ENCODE measurements at regions not wholly inside any gene's neighbourhood (a gene's known extent, or its start where the extent isn't known, plus 50 kb on each side); places are given as distances from the start of the nearest gene placed in this dataset.

DNA sequence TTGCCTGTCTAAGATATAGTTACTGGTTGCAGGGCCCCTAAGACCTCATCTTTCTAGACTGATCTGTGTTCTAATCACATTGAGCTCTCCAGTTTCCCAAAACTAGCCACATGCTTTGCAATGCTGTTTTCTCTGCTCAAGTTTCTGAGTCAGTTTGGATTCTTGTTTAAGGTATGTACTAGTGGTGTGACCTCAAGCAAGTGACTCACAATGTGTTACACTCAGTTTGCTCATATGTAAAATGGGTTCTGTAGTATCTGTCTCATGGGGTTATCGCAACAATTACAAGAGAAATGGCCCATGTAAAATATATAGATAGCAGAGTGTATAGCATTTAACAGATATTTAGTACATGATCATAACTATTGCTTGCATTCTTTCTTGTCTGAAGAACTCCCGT is 153.1 kb upstream of the ELL2 start:
- Histone ChIP-seq H3K27ac (no peak overlapping the region), H3K36me3 (no peaks in the 10 kb centered on the region), H3K4me1 (no peaks in the 10 kb centered on the region), H3K27me3 (no peaks in the 10 kb centered on the region), H3K4me3 (no peak overlapping the region), H3K9me3 (no peaks in the 10 kb centered on the region)
- WGBS, 2 donors: 77 to 85% methylated on average over 2 of the region's 2 CpGs
- TF ChIP-seq EP300 (IDR thresholded peaks at IDR 0.05): no peak
- TF ChIP-seq CTCF (IDR thresholded peaks at IDR 0.05): no peak
- no peak for TF ChIP-seq POLR2A (IDR thresholded peaks at IDR 0.05)
- DNase-seq (ENCODE audit: low spot score in 2 of 2): no peak

GRCh38 chr5:96113170-96113939 is 151.7 kb upstream of the ELL2 start:
- Histone ChIP-seq H3K36me3 (no peaks in the 10 kb centered on the region), H3K27me3 (no peaks in the 10 kb centered on the region), H3K4me3 (no peak overlapping the region), H3K9me3 (no peaks in the 10 kb centered on the region), H3K4me1 (no peaks in the 10 kb centered on the region), H3K27ac (no peak overlapping the region)
- WGBS, 2 donors: 83 to 91% methylated on average over 2 of the region's 2 CpGs
- no peak for TF ChIP-seq POLR2A (IDR thresholded peaks at IDR 0.05)
- no peak for TF ChIP-seq CTCF (IDR thresholded peaks at IDR 0.05)
- no peak for TF ChIP-seq EP300 (IDR thresholded peaks at IDR 0.05)
- DNase-seq (ENCODE audit: low spot score in 2 of 2): no peak

GRCh38 chr5:96112703-96113102 is 151.1 kb upstream of the ELL2 start:
- H3K4me3 ChIP-seq: no peak overlapping the region
- no peaks in the 10 kb centered on the region for H3K4me1 ChIP-seq
- H3K27ac ChIP-seq: no peak overlapping the region
- no peaks in the 10 kb centered on the region for H3K36me3 ChIP-seq
- WGBS, 2 donors: 92 to 93% methylated on average over 2 of the region's 2 CpGs
- no peak for TF ChIP-seq CTCF (IDR thresholded peaks at IDR 0.05)
- TF ChIP-seq EP300 (IDR thresholded peaks at IDR 0.05): no peak
- TF ChIP-seq POLR2A (IDR thresholded peaks at IDR 0.05): no peak
- H3K9me3 ChIP-seq: no peaks in the 10 kb centered on the region
- DNase-seq (ENCODE audit: low spot score in 2 of 2): no peak
- no peaks in the 10 kb centered on the region for H3K27me3 ChIP-seq

- TF ChIP-seq POLR2A (IDR thresholded peaks at IDR 0.05) (no peak), EP300 (IDR thresholded peaks at IDR 0.05) (no peak), CTCF (IDR thresholded peaks at IDR 0.05) (no peak)
- H3K4me1 ChIP-seq: no peaks in the 10 kb centered on the region
- no peak overlapping the region for H3K27ac ChIP-seq
- no peaks in the 10 kb centered on the region for H3K27me3 ChIP-seq
- WGBS, 2 donors: 74 to 79% methylated on average over 1 of the region's 1 CpG
- no peaks in the 10 kb centered on the region for H3K9me3 ChIP-seq
- H3K36me3 ChIP-seq: no peaks in the 10 kb centered on the region
- DNase-seq (ENCODE audit: low spot score in 2 of 2): no peak
- H3K4me3 ChIP-seq: no peak overlapping the region
Observed at GRCh38 chr5:96112123-96112670, 150.5 kb upstream of the ELL2 start.

DNA sequence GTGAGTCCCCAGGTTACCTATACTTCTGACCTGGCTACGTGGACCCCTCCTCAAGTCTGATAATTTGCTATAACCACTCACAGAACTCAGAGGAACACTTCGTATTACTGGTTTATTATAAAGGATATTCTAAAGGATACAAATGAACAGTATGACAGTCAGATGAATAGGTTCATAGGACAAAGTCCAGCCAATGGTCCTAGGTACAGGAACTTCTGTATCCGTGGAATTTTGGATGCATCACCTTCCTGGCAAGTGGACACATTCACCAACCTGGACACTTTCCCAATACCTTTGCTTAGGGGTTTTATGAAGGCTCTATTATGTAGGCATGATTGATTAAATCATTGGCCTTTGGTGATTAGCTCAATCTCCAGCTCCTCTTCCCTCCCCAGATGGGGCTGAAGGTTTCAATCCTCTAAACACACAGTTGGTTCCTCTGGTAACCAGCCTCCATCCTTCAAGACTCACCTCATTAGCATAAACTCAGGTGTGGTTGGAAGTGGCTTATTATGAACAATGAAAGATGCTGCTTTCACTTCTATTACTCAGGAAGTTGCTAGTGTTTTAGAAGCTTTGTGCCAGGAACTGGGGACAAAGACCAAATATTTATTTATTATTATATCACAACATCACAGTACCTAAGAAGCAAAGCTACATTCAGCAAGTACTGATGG is 149.6 kb upstream of the ELL2 start:
- Histone ChIP-seq H3K27ac (no peak overlapping the region), H3K27me3 (no peaks in the 10 kb centered on the region), H3K9me3 (no peaks in the 10 kb centered on the region), H3K4me3 (no peak overlapping the region), H3K36me3 (no peaks in the 10 kb centered on the region), H3K4me1 (no peaks in the 10 kb centered on the region)
- 87 to 92% methylated on average over 3 of the region's 3 CpGs for WGBS, 2 donors
- TF ChIP-seq EP300 (IDR thresholded peaks at IDR 0.05) (no peak), POLR2A (IDR thresholded peaks at IDR 0.05) (no peak), CTCF (IDR thresholded peaks at IDR 0.05) (no peak)
- no peak for DNase-seq (ENCODE audit: low spot score in 2 of 2)

Data from tibial nerve (tissue), 4 donors.